Glomerular visceral epithelial cell (primary cell): ENCODE measurements at regions not wholly inside any gene's neighbourhood (a gene's known extent, or its start where the extent isn't known, plus 50 kb on each side); places are given as distances from the start of the nearest gene placed in this dataset.

Experiments
- DNase-seq: peaks from one replicate; pipeline ENCODE4 v3.0.0-alpha.2; 2016; ENCODE audit errors: extremely low spot score

DNA sequence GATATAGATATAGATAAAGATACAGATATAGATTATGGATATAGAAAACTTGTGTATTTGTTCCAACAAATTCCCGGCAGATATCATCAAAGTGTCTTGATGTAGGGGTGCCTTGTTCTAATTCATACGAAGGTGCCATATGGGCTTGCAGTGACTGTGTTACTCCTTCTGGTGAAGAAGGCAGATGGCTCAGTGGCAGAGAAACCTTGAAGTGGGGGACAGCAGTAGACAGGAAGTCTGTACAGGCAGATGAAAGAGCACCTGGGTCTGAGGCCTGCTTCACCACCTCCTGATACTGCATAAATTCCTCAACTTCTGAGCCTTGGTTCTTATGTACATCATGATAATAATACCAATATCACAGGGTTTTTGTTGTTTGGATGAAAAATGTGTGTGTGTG, 179.5 kb upstream of the GATB start:
- no peak for DNase-seq

DNA sequence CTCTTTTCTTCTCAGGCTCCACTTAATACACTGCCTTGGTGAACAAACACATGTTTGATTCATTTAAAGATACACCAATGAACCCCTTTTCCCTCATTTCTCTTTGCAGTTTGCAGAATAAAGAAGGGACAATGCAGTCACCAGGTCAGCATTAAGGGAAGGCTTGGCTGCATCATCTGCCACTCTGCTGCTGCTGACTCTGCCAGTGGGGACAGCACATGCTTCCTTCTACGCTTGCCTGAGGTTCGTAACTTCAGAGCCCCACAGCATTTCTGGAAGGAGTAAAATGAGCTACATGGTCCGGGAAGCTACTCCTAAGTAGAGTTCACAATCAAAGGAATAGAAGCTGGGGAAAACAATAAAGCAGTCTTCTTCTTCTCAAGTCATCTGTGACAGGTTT, 178.9 kb upstream of the GATB start:
- DNase-seq, result no peak

DNA sequence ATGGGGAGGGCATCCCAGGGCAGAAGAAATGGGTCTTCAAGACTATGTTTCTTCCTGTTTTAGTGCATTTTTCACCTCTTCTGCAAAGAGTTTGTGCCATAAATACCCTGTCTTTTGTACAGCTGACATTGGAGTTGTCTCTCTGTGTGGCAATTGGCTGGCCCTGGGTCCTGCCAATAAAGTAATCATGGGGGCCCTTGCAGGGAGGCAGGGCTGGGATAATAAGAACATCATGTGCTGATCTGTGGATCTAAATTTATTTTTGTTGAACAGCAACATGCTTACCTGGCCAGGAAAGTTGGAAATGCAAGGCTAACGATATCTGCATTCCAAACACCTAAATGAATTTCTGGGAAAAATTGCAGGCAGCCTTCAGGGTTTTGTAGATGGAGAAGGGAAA, 174.6 kb upstream of the GATB start:
- no peak for DNase-seq

DNA sequence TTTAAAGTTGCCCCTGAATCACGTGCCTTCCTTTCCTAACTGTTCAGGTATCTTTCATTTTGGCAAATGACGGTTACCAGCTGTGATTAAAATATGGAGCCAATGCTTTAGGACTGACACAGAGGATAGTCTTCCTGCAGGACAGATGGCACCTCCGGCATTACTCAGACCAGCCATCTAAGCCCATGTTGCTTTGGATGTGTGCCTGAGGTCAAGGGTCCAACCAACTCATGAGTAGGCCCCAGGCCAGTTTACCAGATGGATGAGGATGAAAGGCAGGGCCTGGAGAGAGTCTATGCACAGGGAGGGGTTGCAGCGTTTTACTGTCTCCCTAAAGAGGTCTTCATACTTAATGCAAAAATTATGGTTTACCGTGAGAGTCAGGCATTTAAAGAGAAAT, 174.0 kb upstream of the GATB start:
- DNase-seq, result no peak

DNA sequence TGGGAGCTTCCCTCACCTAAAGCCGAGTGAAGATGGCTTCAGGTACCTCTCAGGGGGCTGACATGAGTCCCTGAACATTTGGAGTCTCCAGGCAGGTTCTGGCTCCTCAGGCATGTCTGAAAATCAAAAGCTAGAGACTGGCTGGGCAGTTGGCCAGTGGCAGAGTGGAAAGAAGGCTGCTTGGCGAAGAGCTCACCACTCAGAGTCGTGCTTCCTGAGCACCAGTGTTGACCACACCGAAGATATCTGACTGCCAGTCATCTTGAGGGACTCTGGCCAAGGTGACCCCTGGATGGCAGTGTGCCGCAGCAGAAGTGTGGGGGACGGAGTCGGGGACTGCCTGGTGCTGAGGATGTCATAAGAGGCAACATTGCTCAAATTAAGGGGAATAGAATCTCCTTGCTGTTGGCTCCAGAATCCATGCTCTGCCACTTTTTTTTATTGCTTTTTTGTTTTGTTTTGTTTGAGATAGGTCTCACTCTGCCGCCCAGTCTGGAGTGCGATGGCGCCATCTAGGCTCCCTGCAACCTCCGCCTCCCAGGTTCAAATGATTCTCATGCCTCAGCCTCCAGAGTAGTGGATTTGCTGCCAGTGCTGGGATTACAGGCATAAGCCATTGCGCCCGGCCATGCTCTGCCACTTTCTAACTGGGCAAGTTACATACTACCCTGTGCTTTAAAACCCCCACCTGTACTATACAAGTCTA, 172.5 kb upstream of the GATB start:
- DNase-seq, result no peak

DNA sequence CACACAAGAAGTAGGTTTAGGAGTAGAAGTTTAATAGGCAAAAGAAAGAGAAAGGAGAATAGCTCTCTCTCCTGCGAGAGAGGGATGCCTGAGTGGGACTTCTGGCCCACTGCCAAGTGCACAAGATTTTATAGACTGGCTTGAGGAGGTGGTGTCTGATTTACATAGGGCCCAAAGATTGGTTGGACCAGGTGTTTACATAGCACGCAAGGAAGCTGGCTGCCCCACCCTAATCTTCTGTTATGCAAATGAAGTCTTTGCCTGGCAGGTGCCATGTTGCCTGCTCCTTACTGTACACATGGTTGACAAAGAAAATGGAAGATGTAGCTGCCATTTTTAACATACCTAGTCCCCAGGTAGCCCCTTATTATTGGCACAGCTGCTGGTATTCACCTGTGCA, 170.8 kb upstream of the GATB start:
- no peak for DNase-seq

DNA sequence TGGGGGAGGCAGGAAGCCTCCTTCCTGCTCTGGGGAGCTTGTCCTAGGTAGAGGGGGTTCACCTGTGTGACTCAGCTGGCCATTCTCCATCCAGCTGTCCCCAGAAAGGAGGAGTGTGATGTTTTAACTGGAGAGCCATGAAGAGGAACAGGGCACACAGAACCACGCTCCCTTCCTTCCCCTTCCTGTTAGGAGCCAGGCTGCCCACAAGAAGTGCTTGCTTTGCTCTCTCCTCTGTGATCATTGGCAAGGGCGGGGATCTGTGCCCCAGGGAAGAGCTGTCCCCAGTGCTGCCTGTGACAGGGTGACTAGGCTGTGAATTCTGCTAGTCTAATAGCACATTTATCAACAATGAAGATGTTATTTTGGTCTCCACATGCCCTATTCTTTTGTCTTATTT, 169.6 kb upstream of the GATB start:
- no peak for DNase-seq

DNA sequence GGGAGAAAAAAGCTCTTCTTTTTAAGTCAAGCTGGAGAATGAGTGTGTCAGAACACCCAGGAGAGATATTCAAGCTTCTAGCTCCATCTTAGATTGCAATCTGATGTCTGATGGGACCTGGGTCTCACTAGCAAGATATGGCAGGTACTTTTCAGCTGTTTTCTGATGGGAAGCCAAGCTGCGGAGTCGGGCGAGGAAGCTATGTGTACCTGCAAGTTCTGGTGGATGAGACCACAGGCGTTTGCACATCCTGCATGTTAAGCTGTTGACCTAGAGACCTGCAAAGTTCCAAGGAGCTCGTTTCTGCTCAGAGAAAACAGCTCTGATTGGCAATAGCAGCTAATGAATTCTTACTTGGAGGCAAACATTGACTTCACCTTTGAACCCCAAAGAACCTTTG, 167.3 kb upstream of the GATB start:
- no peak for DNase-seq

DNA sequence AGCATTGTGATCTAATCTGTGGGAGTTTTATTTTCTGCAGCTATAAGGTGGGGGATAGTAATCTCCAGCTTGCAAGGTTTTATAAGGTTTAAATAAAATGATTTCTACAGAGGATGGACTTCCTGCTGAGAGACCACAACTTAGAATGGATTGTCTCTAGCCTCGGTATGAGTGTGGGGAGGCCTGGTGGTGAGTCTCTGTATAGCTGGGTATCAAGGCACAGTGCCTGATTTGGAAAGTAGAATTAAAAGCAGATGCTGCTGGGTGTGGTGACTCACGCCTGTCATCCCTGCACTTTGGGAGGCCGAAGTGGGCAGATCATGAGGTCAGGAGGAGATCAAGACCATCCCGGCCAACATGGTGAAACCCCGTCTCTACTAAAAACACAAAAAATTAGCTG, 162.0 kb upstream of the GATB start:
- DNase-seq, result no peak

DNA sequence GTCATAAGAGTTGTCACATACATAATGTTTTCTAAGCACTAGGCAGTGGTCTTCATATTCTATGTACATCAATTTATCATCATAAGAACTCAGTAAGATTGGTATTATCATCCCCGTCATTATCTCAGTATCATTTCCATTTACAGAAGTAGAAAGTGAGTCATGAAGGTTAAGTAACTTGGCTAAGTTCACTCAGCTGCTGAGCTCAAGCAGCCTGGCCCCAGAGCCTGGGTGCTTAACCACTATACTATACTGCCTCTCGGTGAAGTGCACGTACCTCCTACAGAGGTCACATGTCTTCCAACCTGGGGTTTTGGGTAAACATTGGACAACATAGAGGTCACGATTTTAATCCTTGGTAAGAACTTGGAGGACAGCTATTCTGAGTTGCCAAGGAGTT, 161.5 kb upstream of the GATB start:
- no peak for DNase-seq

DNA sequence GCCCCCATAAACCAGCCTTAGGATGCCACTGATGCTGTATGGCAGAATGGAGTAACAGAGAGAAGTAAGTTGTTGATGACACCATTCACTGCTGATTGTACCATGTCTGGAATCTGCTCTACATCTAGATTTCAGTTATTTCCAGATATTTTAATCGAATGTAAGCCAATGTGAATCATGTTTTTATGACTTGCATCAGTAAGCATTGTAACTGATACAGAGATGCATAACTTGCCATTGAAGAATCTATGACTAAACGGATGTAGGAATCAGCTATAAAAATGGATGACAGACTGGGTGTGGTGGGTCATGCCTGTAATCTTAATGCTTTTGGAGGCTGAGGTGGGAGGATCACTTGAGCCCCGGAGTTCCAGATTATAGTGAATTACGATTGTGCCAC, 161.0 kb upstream of the GATB start:
- DNase-seq, result no peak

DNA sequence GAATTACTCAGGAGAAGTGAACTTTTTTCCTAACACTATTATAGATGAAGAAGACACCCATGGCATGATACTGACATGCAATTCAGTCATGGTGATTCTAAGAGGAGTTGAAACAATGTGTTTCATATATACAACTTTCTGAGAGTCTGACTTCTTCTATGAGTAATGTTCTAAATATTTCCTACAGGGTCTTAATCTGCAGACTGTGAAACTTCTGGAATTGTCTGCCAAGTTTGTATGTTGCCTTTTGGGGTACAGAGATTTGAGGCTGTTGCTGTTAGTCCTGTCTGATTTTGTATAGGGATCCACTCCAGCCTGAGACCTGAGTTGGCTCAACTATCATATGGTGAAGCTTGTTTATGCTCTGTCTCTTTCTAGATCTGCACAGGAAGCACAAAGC, 160.6 kb upstream of the GATB start:
- DNase-seq, result no peak

DNA sequence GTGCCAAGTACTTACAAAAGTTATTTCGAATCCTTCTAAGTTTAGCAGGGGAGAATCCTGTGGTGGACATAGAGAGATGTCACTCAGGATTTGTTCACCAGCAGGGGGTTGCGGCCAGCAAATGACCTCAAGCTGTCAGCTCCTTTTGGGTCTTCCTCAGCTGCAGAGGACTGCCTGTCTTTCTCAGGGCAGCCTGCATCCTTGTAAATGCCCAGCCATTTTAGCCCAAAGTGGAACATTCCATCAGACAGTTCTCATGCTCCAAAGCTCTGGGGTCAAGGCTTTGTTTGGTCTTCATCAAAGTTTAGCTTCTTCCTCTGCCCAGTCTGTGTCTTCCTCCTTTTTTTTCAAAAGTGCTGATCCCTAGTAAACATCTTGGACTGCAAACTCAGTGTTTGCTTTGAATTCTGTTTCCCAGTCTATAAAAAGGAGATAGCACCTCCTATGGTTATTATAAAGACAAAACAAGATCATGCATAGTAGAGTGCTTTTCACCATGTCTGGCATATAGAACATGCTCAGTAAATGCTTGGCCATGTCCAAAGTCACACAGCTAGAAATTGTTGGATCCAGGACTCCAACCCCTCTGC, 156.4 kb upstream of the GATB start:
- DNase-seq, result no peak

DNA sequence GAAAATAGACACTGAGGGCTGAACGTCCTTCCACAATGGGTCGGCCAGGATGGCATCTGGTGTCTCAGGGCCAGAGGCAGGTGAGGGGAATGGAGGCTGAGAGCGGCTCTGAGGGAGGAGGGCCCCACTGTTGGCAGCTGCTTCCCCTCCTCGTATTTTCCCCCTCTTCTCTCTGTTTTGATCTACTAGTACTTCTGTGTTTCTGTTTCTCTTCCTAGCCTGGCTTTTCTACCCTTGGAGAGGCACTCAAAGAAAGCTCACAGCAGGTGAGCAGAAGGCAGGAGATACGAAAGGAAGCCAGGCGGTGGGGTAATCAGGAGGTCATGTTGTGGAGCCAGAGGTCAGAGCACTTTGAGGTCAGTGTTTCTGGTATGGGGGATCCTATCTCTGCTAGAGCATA, 151.8 kb upstream of the GATB start:
- DNase-seq, result no peak

DNA sequence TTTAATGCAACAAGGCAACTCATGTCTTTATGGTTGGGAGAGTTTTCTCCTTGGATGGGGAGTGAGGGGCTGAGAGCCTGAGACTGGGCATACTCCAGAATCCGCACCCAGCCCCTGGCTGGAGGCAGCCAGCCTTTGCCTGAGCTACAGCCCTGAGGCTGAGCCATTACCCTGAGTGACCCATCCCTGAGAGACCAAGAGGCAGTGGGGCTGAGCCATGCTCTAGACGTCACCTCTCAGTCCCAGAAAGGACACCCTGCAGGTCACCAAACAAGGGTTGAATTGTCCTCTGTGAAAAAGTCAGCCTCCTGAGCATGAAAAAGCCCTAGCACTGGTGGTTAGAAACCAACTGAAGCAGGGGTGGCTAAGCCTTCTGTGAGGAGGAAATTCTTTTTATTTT, 151.2 kb upstream of the GATB start:
- no peak for DNase-seq

DNA sequence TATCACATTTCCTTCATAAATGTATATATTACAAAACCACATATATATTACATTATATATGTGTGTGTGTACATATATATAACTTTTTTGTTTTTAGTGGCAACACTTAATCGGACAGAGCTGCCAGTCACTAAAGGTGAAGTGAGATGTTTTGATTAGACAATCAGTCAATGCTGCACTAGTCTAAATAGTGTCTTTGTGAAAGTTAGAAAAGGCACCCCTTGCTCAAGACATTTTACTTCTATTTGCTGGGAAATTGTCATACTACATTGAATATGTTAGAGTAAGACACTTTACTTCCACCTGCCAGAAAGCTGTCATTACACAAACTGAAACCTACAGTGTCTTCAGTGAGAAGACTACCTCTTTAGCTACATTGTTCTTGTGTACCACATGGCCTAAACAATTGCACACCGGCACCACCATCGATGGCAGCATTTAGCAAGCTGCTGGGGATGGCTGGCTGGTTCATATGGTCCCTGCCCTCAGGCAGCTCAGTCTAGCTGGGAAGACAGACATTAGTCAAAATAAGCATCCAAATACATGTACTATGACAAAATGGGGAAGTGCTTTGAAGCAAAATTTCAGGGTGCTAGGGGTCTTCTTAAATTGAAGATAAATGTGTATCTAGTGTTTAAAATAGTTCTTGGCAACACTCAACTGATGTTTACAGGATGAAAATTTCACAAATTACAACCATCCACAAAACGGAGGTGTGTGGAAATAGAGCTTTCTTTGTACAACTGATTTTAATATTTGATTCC, 148.1 kb upstream of the GATB start:
- no peak for DNase-seq

DNA sequence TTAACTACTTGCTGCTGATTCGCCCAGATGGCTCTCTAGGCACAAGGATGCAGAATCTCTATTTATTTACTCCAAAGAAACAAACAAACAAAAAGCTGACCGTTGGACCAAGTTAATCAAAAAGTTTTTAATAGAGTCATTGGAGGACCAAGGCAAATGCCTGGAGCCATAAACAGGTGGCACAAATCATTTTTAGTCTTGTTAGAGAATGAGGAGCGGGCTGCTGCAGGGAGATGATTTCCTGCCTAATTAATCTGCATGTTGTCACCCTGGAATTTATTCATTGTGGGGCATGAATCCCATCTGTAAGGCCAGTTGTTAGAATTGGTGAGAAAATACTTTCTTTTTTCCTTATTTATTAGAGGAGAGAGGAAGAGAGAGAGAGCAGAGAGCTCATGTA, 147.4 kb upstream of the GATB start:
- no peak for DNase-seq

DNA sequence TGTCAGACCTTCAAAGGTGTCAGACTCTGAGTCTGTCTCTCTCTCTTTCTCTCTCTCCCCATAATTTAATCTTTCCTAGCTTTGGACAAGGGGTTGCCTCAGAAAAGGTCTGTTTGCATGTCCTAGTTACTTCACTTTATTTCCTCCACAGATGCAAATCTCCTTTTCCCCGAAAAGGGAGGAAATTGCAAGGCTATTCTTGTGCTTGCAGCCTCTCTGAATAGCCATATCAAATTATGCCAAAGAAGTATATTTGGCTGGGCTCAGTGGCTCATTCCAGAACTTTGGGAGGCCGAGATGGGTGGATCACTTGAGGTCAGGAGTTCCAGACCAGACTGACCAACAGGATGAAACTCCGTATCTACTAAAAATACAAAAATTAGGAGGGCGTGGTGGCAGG, 145.6 kb upstream of the GATB start:
- DNase-seq, result no peak

DNA sequence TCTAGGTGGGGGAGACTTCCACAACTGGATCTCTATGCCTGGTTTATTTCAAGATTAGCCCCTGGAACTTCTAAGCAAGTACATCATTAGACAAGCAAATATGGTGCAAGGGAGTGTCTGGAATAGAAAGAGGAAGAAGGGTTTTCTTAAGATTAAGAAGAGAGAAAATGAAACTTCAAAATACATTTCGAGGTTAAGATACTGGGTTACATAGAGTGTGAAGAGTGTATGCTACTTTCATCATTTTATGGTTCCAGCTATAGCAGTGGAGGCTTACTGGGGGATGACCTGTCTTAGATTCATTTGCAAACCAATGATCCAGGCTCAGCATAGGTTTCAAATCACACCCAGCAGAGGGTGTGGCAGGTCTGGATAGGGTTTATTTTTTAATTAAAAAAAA, 144.4 kb upstream of the GATB start:
- no peak for DNase-seq

DNA sequence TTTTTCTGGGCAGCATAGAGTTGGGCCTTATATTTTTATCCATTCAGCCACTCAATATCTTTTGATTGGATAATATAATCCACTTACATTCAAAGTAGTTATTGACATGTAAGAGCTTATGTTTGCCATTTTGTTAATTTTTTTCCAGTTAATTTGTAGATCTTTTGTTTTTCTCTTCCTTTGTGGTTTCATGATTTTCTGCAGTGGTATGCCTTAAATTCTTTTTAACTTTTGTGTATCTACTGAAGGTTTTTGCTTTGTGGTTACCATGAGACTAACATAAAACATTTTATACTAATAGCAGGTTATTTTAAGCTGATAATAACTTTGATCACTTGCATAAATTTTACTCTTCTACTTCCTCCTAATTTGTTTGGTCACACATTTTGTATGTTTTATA, 140.8 kb upstream of the GATB start:
- no peak for DNase-seq

DNA sequence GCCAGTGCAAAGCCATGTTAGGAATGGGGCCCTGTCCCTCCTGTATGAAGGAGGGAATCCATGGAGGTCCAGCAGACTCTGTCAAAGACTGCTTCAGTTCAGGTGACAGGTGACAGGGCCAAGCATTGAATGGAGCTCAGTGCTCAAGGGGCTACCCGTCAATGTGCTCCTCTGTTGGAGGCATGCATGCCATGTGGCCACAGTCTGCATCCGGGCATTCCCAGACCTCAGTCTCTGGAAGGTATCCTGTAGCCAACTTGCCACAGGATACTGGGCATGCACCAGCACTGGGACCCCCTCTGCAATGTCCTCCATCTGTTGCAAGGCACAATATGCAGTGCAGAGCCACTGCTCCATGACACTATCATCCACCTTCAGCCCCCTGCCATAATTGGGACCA, 136.1 kb upstream of the GATB start:
- DNase-seq, result no peak

DNA sequence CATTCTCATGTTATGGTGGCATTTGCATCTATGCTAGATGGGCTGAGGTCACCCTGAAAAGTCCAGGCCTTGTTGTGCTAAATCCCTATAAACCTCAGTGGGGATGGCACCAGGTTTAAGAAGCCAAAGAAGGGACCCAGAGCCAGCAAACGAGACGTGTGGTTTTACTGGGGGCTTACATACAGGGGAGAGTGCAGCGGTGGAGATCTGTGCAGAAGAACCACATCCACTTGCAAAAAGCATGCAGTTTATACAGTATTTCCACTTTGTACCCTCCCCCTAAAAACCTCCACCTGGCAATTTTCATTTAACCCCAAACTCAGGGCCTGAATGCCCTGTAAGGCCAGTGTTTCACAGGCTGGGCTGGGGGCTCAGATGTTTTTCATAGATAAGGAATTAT, 134.9 kb upstream of the GATB start:
- DNase-seq, result no peak

DNA sequence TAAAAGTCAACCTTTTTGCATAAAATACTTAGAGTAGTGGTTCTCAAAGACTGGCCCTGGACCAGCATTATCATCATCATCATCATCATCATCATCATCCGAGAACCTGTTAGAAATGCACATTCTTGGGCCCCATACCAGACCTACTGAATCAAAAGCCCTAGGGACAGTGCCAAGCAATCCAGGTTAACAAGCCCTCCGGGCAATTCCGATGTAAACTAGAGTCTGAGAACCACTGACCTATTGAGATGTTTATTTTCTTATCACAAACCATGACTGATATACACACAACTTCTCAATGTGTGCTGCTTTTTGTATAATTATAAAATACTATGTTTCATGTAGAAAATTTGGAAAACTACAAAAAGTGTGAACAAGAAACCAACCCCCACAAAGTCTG, 133.4 kb upstream of the GATB start:
- no peak for DNase-seq
